ENCODE measurements at regions not wholly inside any gene's neighbourhood (a gene's known extent, or its start where the extent isn't known, plus 50 kb on each side); places are given as distances from the start of the nearest gene placed in this dataset.

DNA sequence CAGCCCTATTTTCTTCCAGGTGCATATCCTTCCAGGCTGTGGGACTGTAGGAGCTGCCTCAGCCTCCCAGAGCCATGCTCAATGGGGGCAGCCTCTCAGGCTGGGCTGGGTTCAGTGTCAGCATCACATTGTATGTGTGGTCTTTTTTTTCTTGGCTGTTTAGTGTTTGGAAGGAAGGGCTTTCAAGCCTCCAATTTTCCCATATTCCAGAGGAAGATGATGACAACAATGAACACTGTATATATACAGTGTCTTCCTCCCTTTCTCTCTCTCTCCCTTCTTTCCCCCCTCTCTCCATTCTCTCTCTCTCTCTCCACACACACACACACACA lies 326.4 kb downstream of the DYSF start:
- TF ChIP-seq, protein P1, sequence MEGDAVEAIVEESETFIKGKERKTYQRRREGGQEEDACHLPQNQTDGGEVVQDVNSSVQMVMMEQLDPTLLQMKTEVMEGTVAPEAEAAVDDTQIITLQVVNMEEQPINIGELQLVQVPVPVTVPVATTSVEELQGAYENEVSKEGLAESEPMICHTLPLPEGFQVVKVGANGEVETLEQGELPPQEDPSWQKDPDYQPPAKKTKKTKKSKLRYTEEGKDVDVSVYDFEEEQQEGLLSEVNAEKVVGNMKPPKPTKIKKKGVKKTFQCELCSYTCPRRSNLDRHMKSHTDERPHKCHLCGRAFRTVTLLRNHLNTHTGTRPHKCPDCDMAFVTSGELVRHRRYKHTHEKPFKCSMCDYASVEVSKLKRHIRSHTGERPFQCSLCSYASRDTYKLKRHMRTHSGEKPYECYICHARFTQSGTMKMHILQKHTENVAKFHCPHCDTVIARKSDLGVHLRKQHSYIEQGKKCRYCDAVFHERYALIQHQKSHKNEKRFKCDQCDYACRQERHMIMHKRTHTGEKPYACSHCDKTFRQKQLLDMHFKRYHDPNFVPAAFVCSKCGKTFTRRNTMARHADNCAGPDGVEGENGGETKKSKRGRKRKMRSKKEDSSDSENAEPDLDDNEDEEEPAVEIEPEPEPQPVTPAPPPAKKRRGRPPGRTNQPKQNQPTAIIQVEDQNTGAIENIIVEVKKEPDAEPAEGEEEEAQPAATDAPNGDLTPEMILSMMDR (IDR thresholded peaks at IDR 0.05): no peak
- TF ChIP-seq POLR2A (IDR thresholded peaks at IDR 0.05) (no peak), EP300 (IDR thresholded peaks at IDR 0.05) (no peak)

Measured in tibial nerve (tissue), 4 donors.